Liver (tissue), 8 donors: ENCODE measurements at regions not wholly inside any gene's neighbourhood (a gene's known extent, or its start where the extent isn't known, plus 50 kb on each side); places are given as distances from the start of the nearest gene placed in this dataset.

ENCODE experiments used
- DNase-seq: peaks from one replicate; pipeline ENCODE4 v3.0.0-alpha.2; 2017; ENCODE audit warnings: low spot score
- H3K27ac ChIP-seq, 2 donors: one replicate each; pipeline ENCODE4 v1.7.0; 2013; ENCODE audit warnings: inconsistent platforms in 2 of 2, low read length in 2 of 2, control low read depth in 1 of 2, low read depth in 1 of 2, mild to moderate bottlenecking in 1 of 2
- H3K27me3 ChIP-seq, 4 donors: one replicate each; pipeline versions ENCODE4 v1.6.1 to v1.7.0; 2013; ENCODE audit warnings: low read length in 3 of 4, inconsistent platforms in 1 of 4, mild to moderate bottlenecking in 1 of 4, moderate library complexity in 1 of 4; ENCODE audit not compliant: control insufficient read depth in 4 of 4, insufficient read depth in 4 of 4
- H3K36me3 ChIP-seq, 4 donors: one replicate each; pipeline versions ENCODE4 v1.6.1 to v1.7.0; 2013; ENCODE audit warnings: low read length in 3 of 4, mild to moderate bottlenecking in 3 of 4, low read depth in 1 of 4, moderate library complexity in 1 of 4; ENCODE audit not compliant: control insufficient read depth in 4 of 4, insufficient read depth in 3 of 4
- H3K4me1 ChIP-seq, 4 donors: one replicate each; pipeline versions ENCODE4 v1.6.1 to v1.7.0; 2013; ENCODE audit warnings: low read length in 3 of 4, mild to moderate bottlenecking in 3 of 4, moderate library complexity in 1 of 4; ENCODE audit not compliant: control insufficient read depth in 4 of 4, insufficient read depth in 4 of 4
- H3K4me3 ChIP-seq, 3 donors: one replicate each; pipeline versions ENCODE4 v1.6.1 to v1.7.0; 2013; ENCODE audit warnings: low read length in 3 of 3, control low read depth in 1 of 3, low read depth in 1 of 3, mild to moderate bottlenecking in 1 of 3
- H3K9ac ChIP-seq, 2 donors: one replicate each; pipeline ENCODE4 v1.7.0; 2013; ENCODE audit warnings: low read length in 2 of 2, mild to moderate bottlenecking in 2 of 2, moderate library complexity in 2 of 2, control low read depth in 1 of 2, low read depth in 1 of 2
- H3K9me3 ChIP-seq, 4 donors: one replicate each; pipeline versions ENCODE4 v1.6.1 to v1.7.0; 2013; ENCODE audit warnings: low read length in 3 of 4; ENCODE audit not compliant: control insufficient read depth in 4 of 4
- ATF3 ChIP-seq: IDR thresholded peaks from 2 replicates; pipeline ENCODE4 v1.6.1; 2016; ENCODE audit warnings: antibody characterized with exemption
- EGR1 ChIP-seq, 2 donors: IDR thresholded peaks; 2 replicates each; pipeline ENCODE4 v1.6.1; 2016 to 2018; ENCODE audit warnings: antibody characterized with exemption in 2 of 2, low read depth in 2 of 2
- FOXA1 ChIP-seq: IDR thresholded peaks from 2 replicates; pipeline ENCODE4 v1.6.1; 2016; ENCODE audit warnings: antibody characterized with exemption
- FOXA2 ChIP-seq: IDR thresholded peaks from 2 replicates; pipeline ENCODE4 v1.6.1; 2016; ENCODE audit warnings: antibody characterized with exemption
- GABPA ChIP-seq, 2 donors: IDR thresholded peaks in 1 of 2; conservative IDR thresholded peaks in 1 of 2; 2 replicates each; pipeline ENCODE4 v1.6.1; 2016; ENCODE audit warnings: antibody characterized with exemption in 2 of 2, mild to moderate bottlenecking in 1 of 2, moderate library complexity in 1 of 2
- HNF4A ChIP-seq, 2 donors: conservative IDR thresholded peaks; 2 replicates each; pipeline ENCODE4 v1.6.1; 2016; ENCODE audit warnings: antibody characterized with exemption in 2 of 2, mild to moderate bottlenecking in 2 of 2
- HNF4G ChIP-seq: IDR thresholded peaks from 2 replicates; pipeline ENCODE4 v1.6.1; 2016; ENCODE audit warnings: antibody characterized with exemption
- JUND ChIP-seq, 2 donors: IDR thresholded peaks; 2 replicates each; pipeline ENCODE4 v1.6.1; 2016; ENCODE audit warnings: antibody characterized with exemption in 2 of 2
- NR2F2 ChIP-seq: IDR thresholded peaks from 2 replicates; pipeline ENCODE4 v1.6.1; 2016; ENCODE audit warnings: antibody characterized with exemption
- RAD21 ChIP-seq, 2 donors: IDR thresholded peaks; 2 replicates each; pipeline ENCODE4 v1.6.1; 2016; ENCODE audit warnings: antibody characterized with exemption in 2 of 2, mild to moderate bottlenecking in 2 of 2
- REST ChIP-seq: IDR thresholded peaks from 2 replicates; pipeline ENCODE4 v1.6.1; 2016; ENCODE audit warnings: antibody characterized with exemption, mild to moderate bottlenecking
- RXRA ChIP-seq, 2 donors: IDR thresholded peaks; 2 replicates each; pipeline ENCODE4 v1.6.1; 2017 to 2018; ENCODE audit warnings: antibody characterized with exemption in 2 of 2, mild to moderate bottlenecking in 1 of 2
- SP1 ChIP-seq: IDR thresholded peaks from 2 replicates; pipeline ENCODE4 v1.6.1; 2018; ENCODE audit warnings: antibody characterized with exemption, mild to moderate bottlenecking
- TAF1 ChIP-seq: conservative IDR thresholded peaks from 2 replicates; pipeline ENCODE4 v1.6.1; 2016; ENCODE audit warnings: antibody characterized with exemption, mild to moderate bottlenecking
- YY1 ChIP-seq: IDR thresholded peaks from 2 replicates; pipeline ENCODE4 v1.6.1; 2016; ENCODE audit warnings: antibody characterized with exemption, mild to moderate bottlenecking
- WGBS: extraction: QIAGEN DNeasy Blood & Tissue Kit; methylation state at CpG from one replicate; pipeline ENCODE4 v1.1.7; 2013; 5-methylcytosine and 5-hydroxymethylcytosine counted together
- TF ChIP-seq, protein P1 (sequence below): IDR thresholded peaks from 2 replicates; pipeline ENCODE4 v1.6.1; 2016; ENCODE audit warnings: antibody characterized with exemption
- TF ChIP-seq, protein P2 (sequence below): IDR thresholded peaks from 2 replicates; pipeline ENCODE4 v1.6.1; 2016; ENCODE audit warnings: antibody characterized with exemption
- TF ChIP-seq, protein P3 (sequence below): fragments of 150-350 bp; IDR thresholded peaks from 2 replicates; pipeline ENCODE4 v1.5.1; 2017; ENCODE audit warnings: improper control_type of control experiment, low read depth, low read length; ENCODE audit not compliant: missing input control
- donor health status: healthy.
- donor health status: healthy.
- donor health status: healthy.
- donor health status: healthy.
- donor health status: healthy.

- DNase-seq: no peak
- no peak for TF ChIP-seq HNF4A (conservative IDR thresholded peaks at IDR 0.05)
- H3K4me1 ChIP-seq: no peaks in the 10 kb centered on the region
- H3K36me3 ChIP-seq: no peaks in the 10 kb centered on the region
- no peaks in the 10 kb centered on the region for H3K27me3 ChIP-seq
- no peak overlapping the region for H3K4me3 ChIP-seq
- WGBS: 72% methylated on average over 21 of the region's 21 CpGs
- no peak overlapping the region for H3K9ac ChIP-seq
- no peak overlapping the region for H3K27ac ChIP-seq
- H3K9me3 ChIP-seq: no peaks in the 10 kb centered on the region
Observed at GRCh38 chr11:76288166-76288980, 82.1 kb upstream of the WNT11 start.

DNA sequence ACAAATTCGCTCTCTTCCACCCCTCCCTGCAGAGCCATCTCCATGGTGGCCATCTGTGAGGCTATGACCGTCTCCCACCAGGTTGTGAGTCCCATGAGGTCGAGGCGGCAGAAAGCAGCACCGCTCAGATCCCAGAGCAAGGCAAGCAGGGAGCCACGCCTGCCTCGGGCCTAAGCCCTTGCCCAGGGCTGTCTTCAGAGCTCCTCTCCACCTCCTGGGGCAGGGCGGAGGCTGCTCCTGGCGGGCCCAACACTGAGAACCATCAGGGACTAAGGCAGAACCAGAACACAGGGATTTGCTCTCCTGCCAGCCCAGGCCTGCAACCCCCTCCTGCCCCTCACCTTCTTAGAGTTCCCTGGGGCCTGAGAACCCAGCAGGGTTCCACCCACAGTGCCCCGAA, 80.9 kb upstream of the WNT11 start:
- H3K4me3 ChIP-seq: no peak overlapping the region
- no peaks in the 10 kb centered on the region for H3K36me3 ChIP-seq
- TF ChIP-seq JUND (IDR thresholded peaks at IDR 0.05): no peak
- no peak for TF ChIP-seq HNF4A (conservative IDR thresholded peaks at IDR 0.05)
- TF ChIP-seq RXRA (IDR thresholded peaks at IDR 0.05): no peak
- no peak for TF ChIP-seq TAF1
- TF ChIP-seq GABPA (IDR thresholded peaks at IDR 0.05 in 1 of 2, conservative IDR thresholded peaks at IDR 0.05 in 1 of 2): no peak
- no peak for TF ChIP-seq ATF3
- no peak for TF ChIP-seq FOXA1
- TF ChIP-seq, protein P1, sequence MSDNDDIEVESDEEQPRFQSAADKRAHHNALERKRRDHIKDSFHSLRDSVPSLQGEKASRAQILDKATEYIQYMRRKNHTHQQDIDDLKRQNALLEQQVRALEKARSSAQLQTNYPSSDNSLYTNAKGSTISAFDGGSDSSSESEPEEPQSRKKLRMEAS: no peak
- TF ChIP-seq, protein P2, sequence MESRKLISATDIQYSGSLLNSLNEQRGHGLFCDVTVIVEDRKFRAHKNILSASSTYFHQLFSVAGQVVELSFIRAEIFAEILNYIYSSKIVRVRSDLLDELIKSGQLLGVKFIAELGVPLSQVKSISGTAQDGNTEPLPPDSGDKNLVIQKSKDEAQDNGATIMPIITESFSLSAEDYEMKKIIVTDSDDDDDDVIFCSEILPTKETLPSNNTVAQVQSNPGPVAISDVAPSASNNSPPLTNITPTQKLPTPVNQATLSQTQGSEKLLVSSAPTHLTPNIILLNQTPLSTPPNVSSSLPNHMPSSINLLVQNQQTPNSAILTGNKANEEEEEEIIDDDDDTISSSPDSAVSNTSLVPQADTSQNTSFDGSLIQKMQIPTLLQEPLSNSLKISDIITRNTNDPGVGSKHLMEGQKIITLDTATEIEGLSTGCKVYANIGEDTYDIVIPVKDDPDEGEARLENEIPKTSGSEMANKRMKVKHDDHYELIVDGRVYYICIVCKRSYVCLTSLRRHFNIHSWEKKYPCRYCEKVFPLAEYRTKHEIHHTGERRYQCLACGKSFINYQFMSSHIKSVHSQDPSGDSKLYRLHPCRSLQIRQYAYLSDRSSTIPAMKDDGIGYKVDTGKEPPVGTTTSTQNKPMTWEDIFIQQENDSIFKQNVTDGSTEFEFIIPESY: no peak
- no peak for TF ChIP-seq YY1
- TF ChIP-seq FOXA2: no peak
- TF ChIP-seq, protein P3, sequence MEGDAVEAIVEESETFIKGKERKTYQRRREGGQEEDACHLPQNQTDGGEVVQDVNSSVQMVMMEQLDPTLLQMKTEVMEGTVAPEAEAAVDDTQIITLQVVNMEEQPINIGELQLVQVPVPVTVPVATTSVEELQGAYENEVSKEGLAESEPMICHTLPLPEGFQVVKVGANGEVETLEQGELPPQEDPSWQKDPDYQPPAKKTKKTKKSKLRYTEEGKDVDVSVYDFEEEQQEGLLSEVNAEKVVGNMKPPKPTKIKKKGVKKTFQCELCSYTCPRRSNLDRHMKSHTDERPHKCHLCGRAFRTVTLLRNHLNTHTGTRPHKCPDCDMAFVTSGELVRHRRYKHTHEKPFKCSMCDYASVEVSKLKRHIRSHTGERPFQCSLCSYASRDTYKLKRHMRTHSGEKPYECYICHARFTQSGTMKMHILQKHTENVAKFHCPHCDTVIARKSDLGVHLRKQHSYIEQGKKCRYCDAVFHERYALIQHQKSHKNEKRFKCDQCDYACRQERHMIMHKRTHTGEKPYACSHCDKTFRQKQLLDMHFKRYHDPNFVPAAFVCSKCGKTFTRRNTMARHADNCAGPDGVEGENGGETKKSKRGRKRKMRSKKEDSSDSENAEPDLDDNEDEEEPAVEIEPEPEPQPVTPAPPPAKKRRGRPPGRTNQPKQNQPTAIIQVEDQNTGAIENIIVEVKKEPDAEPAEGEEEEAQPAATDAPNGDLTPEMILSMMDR: no peak
- no peak for TF ChIP-seq SP1
- no peak for TF ChIP-seq EGR1 (IDR thresholded peaks at IDR 0.05; ENCODE audit: low read depth in 2 of 2)
- no peak for TF ChIP-seq RAD21 (IDR thresholded peaks at IDR 0.05)
- no peak for TF ChIP-seq NR2F2
- TF ChIP-seq REST: no peak
- no peak for TF ChIP-seq HNF4G
- H3K9ac ChIP-seq: no peak overlapping the region
- no peak for DNase-seq
- no peaks in the 10 kb centered on the region for H3K9me3 ChIP-seq
- no peaks in the 10 kb centered on the region for H3K27me3 ChIP-seq
- WGBS: 95% methylated on average over 10 of the region's 10 CpGs
- H3K4me1 ChIP-seq: no peaks in the 10 kb centered on the region
- no peak overlapping the region for H3K27ac ChIP-seq
